ENCODE measurements at regions not wholly inside any gene's neighbourhood (a gene's known extent, or its start where the extent isn't known, plus 50 kb on each side); places are given as distances from the start of the nearest gene placed in this dataset.

DNA sequence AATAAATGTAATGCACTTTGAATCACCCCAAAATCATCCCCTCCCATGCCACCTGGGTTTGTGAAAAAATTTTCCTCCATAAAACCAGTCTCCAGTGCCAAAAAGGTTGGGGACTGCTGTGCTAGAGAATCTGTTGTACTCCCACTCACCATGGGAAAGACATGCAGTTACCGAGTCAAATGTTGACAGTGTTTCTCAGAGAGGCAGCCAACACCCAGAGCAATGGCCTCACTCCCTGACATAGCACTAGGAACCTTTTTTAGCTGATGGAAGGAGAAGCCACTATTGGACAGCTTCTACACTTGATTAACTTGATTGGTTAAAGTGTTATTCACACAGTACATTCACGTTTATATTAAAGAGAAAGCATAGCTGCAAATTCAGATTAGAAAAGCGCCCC lies 59.8 kb upstream of the MANEA start:
- no peak for TF ChIP-seq CBX3 (IDR thresholded peaks at IDR 0.05; ENCODE audit: low read depth)
- TF ChIP-seq, protein P1, sequence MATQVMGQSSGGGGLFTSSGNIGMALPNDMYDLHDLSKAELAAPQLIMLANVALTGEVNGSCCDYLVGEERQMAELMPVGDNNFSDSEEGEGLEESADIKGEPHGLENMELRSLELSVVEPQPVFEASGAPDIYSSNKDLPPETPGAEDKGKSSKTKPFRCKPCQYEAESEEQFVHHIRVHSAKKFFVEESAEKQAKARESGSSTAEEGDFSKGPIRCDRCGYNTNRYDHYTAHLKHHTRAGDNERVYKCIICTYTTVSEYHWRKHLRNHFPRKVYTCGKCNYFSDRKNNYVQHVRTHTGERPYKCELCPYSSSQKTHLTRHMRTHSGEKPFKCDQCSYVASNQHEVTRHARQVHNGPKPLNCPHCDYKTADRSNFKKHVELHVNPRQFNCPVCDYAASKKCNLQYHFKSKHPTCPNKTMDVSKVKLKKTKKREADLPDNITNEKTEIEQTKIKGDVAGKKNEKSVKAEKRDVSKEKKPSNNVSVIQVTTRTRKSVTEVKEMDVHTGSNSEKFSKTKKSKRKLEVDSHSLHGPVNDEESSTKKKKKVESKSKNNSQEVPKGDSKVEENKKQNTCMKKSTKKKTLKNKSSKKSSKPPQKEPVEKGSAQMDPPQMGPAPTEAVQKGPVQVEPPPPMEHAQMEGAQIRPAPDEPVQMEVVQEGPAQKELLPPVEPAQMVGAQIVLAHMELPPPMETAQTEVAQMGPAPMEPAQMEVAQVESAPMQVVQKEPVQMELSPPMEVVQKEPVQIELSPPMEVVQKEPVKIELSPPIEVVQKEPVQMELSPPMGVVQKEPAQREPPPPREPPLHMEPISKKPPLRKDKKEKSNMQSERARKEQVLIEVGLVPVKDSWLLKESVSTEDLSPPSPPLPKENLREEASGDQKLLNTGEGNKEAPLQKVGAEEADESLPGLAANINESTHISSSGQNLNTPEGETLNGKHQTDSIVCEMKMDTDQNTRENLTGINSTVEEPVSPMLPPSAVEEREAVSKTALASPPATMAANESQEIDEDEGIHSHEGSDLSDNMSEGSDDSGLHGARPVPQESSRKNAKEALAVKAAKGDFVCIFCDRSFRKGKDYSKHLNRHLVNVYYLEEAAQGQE (IDR thresholded peaks at IDR 0.05; ENCODE audit: low read depth) = no peak
- no peak for TF ChIP-seq ZNF274 (IDR thresholded peaks at IDR 0.05; ENCODE audit: low read depth, low read length)
- no peak for TF ChIP-seq JUND (IDR thresholded peaks at IDR 0.05)
- TF ChIP-seq TCF7L2 (IDR thresholded peaks at IDR 0.05; ENCODE audit: borderline replicate concordance, extremely low read depth, insufficient read depth, insufficient read length) = no peak
- TF ChIP-seq, protein P2, sequence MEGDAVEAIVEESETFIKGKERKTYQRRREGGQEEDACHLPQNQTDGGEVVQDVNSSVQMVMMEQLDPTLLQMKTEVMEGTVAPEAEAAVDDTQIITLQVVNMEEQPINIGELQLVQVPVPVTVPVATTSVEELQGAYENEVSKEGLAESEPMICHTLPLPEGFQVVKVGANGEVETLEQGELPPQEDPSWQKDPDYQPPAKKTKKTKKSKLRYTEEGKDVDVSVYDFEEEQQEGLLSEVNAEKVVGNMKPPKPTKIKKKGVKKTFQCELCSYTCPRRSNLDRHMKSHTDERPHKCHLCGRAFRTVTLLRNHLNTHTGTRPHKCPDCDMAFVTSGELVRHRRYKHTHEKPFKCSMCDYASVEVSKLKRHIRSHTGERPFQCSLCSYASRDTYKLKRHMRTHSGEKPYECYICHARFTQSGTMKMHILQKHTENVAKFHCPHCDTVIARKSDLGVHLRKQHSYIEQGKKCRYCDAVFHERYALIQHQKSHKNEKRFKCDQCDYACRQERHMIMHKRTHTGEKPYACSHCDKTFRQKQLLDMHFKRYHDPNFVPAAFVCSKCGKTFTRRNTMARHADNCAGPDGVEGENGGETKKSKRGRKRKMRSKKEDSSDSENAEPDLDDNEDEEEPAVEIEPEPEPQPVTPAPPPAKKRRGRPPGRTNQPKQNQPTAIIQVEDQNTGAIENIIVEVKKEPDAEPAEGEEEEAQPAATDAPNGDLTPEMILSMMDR (IDR thresholded peaks at IDR 0.05 in 2 of 3, conservative IDR thresholded peaks at IDR 0.05 in 1 of 3; ENCODE audit: borderline replicate concordance in 1 of 3, insufficient read depth in 1 of 3, low read depth in 2 of 3, low read length in 2 of 3) = no peak
- no peak for TF ChIP-seq SIN3A (IDR thresholded peaks at IDR 0.05; ENCODE audit: low read depth)
- TF ChIP-seq, protein P3, sequence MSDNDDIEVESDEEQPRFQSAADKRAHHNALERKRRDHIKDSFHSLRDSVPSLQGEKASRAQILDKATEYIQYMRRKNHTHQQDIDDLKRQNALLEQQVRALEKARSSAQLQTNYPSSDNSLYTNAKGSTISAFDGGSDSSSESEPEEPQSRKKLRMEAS (IDR thresholded peaks at IDR 0.05) = no peak
- no peak for TF ChIP-seq EGR1 (IDR thresholded peaks at IDR 0.05; ENCODE audit: low read depth)
- no peak for TF ChIP-seq POLR2AphosphoS5 (IDR thresholded peaks at IDR 0.05; ENCODE audit: low read depth, low read length)
- TF ChIP-seq EZH2phosphoT487 (IDR thresholded peaks at IDR 0.05; ENCODE audit: borderline replicate concordance) = no peak
- TF ChIP-seq SRF (IDR thresholded peaks at IDR 0.05; ENCODE audit: low read depth) = no peak
- TF ChIP-seq, protein P4, sequence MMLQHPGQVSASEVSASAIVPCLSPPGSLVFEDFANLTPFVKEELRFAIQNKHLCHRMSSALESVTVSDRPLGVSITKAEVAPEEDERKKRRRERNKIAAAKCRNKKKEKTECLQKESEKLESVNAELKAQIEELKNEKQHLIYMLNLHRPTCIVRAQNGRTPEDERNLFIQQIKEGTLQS (IDR thresholded peaks at IDR 0.05) = no peak
- no peak for TF ChIP-seq CEBPB (IDR thresholded peaks at IDR 0.05; ENCODE audit: low read depth)
- TF ChIP-seq ELF1 (IDR thresholded peaks at IDR 0.05; ENCODE audit: borderline replicate concordance, low read depth) = no peak
- no peak for TF ChIP-seq EZH2 (IDR thresholded peaks at IDR 0.05)
- no peak for TF ChIP-seq RAD21 (IDR thresholded peaks at IDR 0.05; ENCODE audit: low read depth)
- no peak for TF ChIP-seq POLR2A (IDR thresholded peaks at IDR 0.05; ENCODE audit: borderline replicate concordance, extremely low read depth, insufficient read depth, insufficient read length)
- no peak for TF ChIP-seq YY1 (IDR thresholded peaks at IDR 0.05; ENCODE audit: extremely low read depth, insufficient replicate concordance, low read depth, low read length)
- ATAC-seq (no peak), DNase-seq (ENCODE audit: low read depth, low spot score) (no peak)
- intact Hi-C loops (cut with micrococcal nuclease) = no loop called here
- CTCF ChIA-PET = no interaction called here
- Histone ChIP-seq H2AFZ (ENCODE audit: low read depth, low read length, poor library complexity, severe bottlenecking) (no peak overlapping the region), H3K36me3 (ENCODE audit: control insufficient read depth in 1 of 2, insufficient read depth in 2 of 2, low read length in 2 of 2) (no peaks in the 10 kb centered on the region), H3K9ac (ENCODE audit: low read length) (no peak overlapping the region), H3K4me3 (replicated peaks in 1 of 2; ENCODE audit: low read depth in 1 of 2, low read length in 2 of 2) (no peak overlapping the region), H3K27ac (ENCODE audit: low read depth, low read length) (no peak overlapping the region), H3K9me3 (ENCODE audit: control insufficient read depth in 1 of 2, insufficient read depth in 1 of 2, low read depth in 1 of 2, low read length in 2 of 2) (no peaks in the 10 kb centered on the region), H3K9me2 (ENCODE audit: insufficient read depth) (no peaks in the 10 kb centered on the region), H3K79me2 (ENCODE audit: insufficient read depth, low read length) (no peaks in the 10 kb centered on the region), H3K27me3 (ENCODE audit: insufficient read depth, low read length) (no peaks in the 10 kb centered on the region), H3K4me1 (ENCODE audit: control insufficient read depth in 1 of 2, insufficient read depth in 2 of 2, low read length in 2 of 2) (no peaks in the 10 kb centered on the region), H4K20me1 (ENCODE audit: insufficient read depth) (no peaks in the 10 kb centered on the region), H3K4me2 (ENCODE audit: low read length) (no peak overlapping the region)
- BruUV-seq (replicated peaks) = no TSS peak
- POLR2A ChIA-PET = no interaction called here
- RAD21 ChIA-PET (ENCODE audit: low non-redundant PET in 1 of 2, low total read pairs in 2 of 2, uncharacterized antibody in 2 of 2, unreplicated experiment in 2 of 2) = no interaction called here
